ENCODE measurements at regions not wholly inside any gene's neighbourhood (a gene's known extent, or its start where the extent isn't known, plus 50 kb on each side); places are given as distances from the start of the nearest gene placed in this dataset.

GRCh38 chr5:109467058-109467457 is 57.3 kb upstream of the PJA2 start:
- no peak for DNase-seq (ENCODE audit: low spot score)

Data from kidney tubule cell (primary cell).